ENCODE measurements at regions not wholly inside any gene's neighbourhood (a gene's known extent, or its start where the extent isn't known, plus 50 kb on each side); places are given as distances from the start of the nearest gene placed in this dataset.
"Not testable (repeated sequence)": the region's sequence is repeated elsewhere in the genome, so short reads cannot be mapped to it uniquely, and the experiment has no call there.

GRCh38 chr2:106004851-106005250, 189.2 kb downstream of the UXS1 start:
- DNase-seq: no peak

GRCh38 chr2:105999211-105999989, 194.7 kb downstream of the UXS1 start:
- no peak for DNase-seq

GRCh38 chr2:105997711-105998110, 196.4 kb downstream of the UXS1 start:
- DNase-seq: no peak

GRCh38 chr2:105990624-105991023, 203.5 kb downstream of the UXS1 start:
- DNase-seq: no peak

- DNase-seq: not testable (repeated sequence)
Observed at GRCh38 chr2:105989803-105990202, 204.3 kb downstream of the UXS1 start.

- no peak for DNase-seq
Observed at GRCh38 chr2:105989070-105989469, 205.0 kb downstream of the UXS1 start.

GRCh38 chr2:105977807-105978206, 216.3 kb downstream of the UXS1 start:
- no peak for DNase-seq

- DNase-seq: peak; percentile 47
Observed at GRCh38 chr2:105977212-105977611, 216.9 kb downstream of the UXS1 start.

GRCh38 chr2:105974812-105975211, 219.3 kb downstream of the UXS1 start:
- no peak for DNase-seq

- DNase-seq: no peak
Observed at GRCh38 chr2:105972927-105973326, 221.2 kb downstream of the UXS1 start.

GRCh38 chr2:105972246-105972645, 221.9 kb downstream of the UXS1 start:
- no peak for DNase-seq

GRCh38 chr2:105969552-105969951, 224.5 kb downstream of the UXS1 start:
- no peak for DNase-seq

- DNase-seq: no peak
Observed at GRCh38 chr2:105962221-105962620, 217.5 kb downstream of the NCK2 start.

- DNase-seq: no peak
Observed at GRCh38 chr2:105961599-105962146, 217.0 kb downstream of the NCK2 start.

GRCh38 chr2:105959357-105959756, 214.6 kb downstream of the NCK2 start:
- no peak for DNase-seq

GRCh38 chr2:105954891-105955290, 210.2 kb downstream of the NCK2 start:
- DNase-seq: no peak

- no peak for DNase-seq
Observed at GRCh38 chr2:105953942-105954341, 209.2 kb downstream of the NCK2 start.

GRCh38 chr2:105952131-105952530, 207.4 kb downstream of the NCK2 start:
- DNase-seq: no peak

- DNase-seq: no peak
Observed at GRCh38 chr2:105951384-105951694, 206.6 kb downstream of the NCK2 start.

- peak; percentile 18 for DNase-seq
Observed at GRCh38 chr2:105950521-105951383, 206.0 kb downstream of the NCK2 start.

- no peak for DNase-seq
Observed at GRCh38 chr2:105943977-105944376, 199.3 kb downstream of the NCK2 start.

All from stimulated activated CD4-positive, alpha-beta T cell treated with anti-CD3 and anti-CD28 coated beads, Interleukin-1b, Interleukin-23, amount 100 ng/mL, for 48 hours (primary cell).